HuH-7 (cell line): ENCODE measurements at regions not wholly inside any gene's neighbourhood (a gene's known extent, or its start where the extent isn't known, plus 50 kb on each side); places are given as distances from the start of the nearest gene placed in this dataset.

Experiments
- DNase-seq: peaks from one replicate; pipeline ENCODE4 v3.0.0; 2011; ENCODE audit warnings: low spot score

DNA sequence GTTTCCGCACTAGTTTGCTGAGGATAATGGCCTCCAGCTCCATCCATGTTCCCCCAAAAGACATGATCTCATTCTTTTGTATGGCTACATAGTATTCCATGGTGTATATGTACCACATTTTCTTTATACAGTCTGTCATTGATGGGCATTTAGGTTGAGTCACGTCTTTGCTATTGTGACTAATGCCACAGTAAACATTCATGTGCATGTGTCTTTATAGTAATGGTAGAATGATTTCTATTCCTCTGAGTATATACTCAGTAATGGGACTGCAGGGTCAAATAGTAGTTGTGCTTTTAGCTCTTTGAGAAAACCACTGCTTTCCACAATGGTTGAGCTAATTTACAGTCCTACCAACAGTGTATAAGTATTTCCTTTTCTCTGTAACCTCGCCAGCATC is 78.3 kb upstream of the BCL9 start:
- no peak for DNase-seq

DNA sequence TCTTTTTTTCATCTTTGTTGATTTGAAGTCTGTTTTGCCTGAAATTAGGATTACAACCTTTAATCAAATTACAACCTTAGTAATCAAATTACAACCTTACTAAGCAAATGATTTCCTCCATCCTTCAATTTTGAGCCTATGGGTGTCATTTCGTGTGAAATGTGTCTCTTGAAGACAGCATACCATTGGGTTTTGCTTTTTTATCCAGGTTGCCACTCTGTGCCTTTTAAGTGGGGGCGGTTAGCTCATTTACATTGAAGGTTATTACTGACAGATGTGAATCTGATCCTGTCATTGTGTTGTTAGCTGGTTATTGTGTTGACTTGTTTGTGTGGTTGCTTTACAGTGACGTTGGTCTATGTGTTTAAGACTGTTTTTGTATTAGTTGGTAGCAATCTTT is 74.8 kb upstream of the BCL9 start:
- no peak for DNase-seq

DNA sequence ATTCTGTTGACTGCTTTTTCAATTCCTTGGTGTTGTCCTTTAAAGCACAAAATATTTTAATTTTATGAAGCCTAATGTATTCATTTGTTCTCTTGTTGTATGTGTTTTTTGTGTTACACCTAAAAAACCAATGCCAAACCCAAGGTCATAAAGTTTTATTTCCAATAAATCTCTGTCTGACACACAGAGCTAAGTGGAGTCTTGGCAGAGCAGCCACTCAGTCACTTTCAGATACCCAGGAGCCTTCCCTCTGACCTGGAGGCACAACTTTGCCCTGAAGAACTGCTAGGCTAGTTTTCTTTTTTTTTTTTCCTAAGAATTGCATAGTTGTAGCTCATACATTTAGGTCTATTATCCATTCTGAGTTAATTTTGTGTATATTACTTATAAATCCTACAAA is 71.2 kb upstream of the BCL9 start:
- DNase-seq = no peak

DNA sequence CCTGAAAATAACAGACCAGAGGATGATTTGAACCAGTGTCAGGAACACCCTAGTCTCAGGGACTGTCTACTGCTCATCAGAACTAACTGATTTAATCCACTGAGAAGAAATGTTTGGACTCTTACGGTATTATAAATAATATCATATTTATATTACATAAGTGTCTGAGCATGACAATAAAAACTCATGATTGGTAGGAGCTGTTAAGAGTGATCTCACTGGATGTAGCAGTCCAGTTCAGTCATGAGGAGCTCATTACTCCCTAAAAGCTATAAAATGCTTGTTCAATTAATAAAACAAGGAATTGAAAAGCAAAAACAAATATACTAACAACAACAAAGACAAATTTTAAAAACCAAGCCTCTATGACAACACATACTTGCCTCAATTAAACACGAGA is 68.8 kb upstream of the BCL9 start:
- no peak for DNase-seq

DNA sequence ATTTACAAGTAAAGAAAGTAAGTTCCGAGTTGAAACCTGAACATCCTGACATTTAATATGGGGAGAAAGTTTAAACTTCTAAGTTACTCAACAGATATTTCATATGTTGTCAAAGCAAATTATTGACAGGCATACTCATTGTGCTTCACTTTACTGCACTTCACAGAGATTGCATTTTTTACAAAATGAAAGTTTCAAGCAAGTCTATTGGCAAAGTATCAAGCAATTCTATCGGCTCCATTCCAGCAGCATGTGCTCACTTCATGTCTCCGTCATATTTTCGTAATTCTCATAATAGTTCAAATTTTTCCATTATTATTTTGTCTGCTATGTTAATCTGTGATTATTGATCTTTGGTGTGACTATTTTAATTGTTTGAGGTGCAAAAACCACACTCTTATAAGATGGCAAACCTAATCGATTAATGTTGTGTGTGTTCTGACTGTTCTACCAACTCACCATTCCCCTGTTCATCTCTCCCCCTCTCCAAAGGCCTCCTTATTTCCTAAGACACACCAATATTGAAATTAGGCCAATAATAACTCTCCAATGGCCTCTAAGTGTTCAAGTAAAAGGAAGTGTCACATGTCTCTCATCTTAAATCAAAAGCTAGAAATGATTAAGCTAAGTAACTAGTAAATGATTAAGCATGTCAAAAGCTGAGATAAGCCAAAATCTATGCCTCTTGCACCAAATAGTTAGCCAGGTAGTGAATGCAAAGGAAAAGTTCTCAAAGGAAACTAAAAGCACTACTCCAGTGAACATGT is 68.2 kb upstream of the BCL9 start:
- DNase-seq = no peak

DNA sequence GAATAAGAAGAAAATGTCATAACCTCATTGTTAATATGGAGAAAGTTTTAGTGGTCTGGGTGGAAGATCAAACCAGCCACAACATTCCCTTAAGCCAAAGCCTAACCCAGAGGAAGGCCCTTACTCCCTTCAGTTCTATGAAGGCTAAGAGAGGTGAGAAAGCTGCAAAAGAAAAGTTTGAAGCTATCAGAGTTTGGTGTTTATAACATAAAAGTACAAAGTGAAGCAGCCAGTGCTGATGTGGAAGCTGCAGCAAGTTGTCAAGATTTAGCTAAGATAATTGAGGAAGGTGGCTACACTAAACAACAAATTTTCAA is 67.6 kb upstream of the BCL9 start:
- no peak for DNase-seq

DNA sequence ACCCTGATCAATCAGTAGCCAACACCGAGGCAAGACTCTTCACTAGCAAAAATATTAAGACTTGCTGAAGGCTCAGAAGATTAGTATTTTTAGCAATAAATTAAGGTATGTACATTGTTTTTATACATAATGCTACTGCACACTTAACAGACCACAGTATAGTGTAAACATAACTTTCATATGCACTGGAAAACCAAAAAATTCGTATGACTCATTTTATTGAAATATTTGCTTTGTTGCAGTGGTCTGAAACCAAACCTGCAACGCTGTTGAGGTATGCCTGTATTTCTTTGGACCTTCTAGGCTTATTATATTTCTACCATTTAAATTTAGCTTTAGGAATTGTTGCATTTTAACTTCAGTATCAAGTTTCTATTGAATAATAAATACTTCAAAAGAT is 65.8 kb upstream of the BCL9 start:
- no peak for DNase-seq

DNA sequence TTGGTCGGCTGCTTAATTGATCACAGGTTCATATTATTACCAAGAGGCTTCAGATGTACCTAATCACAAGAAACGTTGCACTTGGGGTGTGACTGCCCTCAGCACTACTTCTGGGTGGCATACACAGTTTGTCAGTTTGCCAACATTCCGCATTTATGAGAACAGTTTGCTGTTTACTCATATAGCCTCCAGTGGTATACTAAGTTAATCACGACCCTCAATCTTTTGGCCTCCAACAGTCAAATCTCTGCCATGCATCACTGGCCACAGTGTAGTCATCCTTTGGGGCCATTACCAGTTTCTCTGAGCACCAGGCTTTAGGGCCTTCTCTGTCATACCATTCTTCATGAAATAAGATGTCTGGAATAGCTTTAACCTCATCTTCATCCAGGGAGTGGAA is 62.8 kb upstream of the BCL9 start:
- DNase-seq = no peak

DNA sequence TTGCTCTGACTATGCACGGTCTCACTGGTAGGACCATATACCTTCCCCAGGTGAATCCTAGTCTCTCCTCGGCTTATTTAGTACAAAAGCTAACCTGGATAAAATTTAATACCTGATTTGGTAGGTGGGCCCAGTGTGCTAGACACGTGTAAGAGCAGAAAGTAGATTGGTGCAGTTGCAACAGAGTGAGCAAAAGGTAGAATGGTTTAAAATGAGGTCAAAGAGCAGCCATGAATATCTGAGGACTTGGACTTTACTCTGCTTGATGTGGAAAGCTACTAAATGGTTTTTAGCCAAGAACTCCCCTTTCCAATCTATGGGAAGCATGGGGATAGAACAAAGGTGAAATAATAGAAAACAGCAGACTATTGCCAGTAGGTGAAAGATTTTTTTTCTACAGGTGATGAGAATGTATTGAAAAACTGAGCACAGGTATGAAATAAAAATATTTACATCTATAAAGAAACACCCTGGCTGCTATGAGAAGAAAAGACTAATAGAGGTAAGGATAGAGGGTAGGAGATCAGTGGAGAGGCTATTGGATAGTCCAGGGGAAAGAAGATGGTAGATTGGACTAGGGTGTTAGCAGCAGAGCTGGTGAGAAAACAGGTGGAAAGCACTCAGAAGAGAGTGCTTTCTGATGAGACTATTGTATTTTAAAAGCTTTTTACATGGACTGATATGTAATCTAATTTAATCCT is 61.3 kb upstream of the BCL9 start:
- DNase-seq = peak; percentile 5

DNA sequence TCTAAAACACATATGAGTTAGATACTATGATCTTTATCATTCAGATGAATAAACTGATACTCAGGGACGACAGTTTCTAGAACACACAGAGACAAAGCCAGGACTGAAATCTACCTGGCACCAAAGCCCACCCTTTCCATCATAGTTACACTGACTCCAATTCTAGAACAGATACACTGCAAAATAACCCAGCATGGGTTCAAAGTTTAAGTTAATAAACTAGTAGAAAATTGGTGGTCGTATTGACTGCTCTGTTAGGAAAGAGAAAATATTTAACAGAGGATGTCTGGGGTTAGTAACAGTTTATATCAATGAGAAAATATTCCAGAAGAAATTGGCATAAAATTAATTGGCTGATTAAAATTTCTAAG is 60.8 kb upstream of the BCL9 start:
- DNase-seq = no peak

DNA sequence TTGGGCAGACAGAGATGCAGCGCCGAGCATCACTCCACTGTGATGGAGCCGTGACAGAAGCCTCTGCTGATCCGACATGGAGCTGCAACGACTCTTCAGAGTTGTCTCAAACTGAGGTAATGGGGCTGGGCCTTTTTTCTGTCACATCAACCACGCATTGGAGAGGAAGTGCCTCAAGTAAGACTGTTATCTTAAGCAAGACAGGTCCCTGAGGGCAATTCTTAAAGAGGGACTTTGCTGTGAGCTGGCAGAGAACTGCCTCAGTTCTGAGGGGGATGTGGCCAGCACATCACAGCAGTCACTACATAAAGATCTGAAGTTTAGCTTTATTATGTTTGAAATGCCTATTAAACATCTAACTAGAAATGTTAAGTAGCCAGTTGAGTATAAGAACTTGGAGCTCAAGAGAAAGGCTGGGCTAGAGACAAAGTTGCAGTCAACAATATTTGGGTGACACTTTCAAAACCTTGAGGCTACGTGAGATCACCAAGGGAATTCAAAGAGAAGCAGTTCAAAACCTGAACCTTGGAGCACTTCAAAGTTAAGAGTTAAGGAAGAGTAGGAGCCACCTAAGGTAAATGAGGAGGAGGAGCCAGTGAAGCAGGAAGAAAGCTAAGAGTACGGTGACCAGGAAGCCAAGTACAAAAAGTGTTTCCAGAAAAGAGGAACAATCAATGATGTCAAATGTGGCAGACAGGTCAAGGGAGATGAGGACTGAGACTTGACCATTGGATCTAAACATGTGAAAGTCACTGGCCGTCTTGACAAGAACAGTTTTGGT is 54.2 kb upstream of the BCL9 start:
- DNase-seq = no peak

DNA sequence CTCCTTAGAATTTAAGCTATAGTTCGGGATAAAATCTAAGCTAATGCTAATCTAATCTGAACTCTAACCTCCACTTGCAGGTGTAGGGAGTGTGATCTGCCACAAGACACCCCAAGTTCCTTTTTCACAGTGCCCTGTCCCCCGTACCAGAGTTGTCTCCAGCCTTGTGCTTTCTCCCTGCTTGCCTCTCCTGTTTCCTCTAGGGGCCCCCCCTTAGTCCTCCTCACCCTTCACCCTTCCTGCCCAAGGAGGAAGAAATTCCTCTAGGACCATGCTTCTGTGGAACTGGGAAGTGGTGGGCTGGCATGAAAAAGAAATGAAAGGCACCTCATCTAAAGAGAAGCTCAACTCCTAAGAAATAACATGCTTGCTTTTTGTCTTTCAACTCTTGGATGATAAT is 50.2 kb upstream of the BCL9 start:
- no peak for DNase-seq
